Neural crest cell (in vitro differentiated cells): ENCODE measurements at regions not wholly inside any gene's neighbourhood (a gene's known extent, or its start where the extent isn't known, plus 50 kb on each side); places are given as distances from the start of the nearest gene placed in this dataset.
A peak's percentile ranks its signal among the peaks of the same experiment; 100 is the strongest.

ENCODE experiments used
- DNase-seq: peaks from one replicate; pipeline ENCODE4 v3.0.0; 2021; ENCODE audit warnings: low read depth, mixed read lengths, low spot score
- H3K27ac Mint-ChIP-seq: one replicate; pipeline ENCODE4 v1.8.0; 2021; ENCODE audit warnings: mild to moderate bottlenecking, mixed read lengths; ENCODE audit not compliant: unreplicated experiment
- H3K27me3 Mint-ChIP-seq: 2 replicates; pipeline ENCODE4 v1.8.0; 2021; ENCODE audit warnings: low read depth, mild to moderate bottlenecking, mixed read lengths
- H3K36me3 Mint-ChIP-seq: 2 replicates; pipeline ENCODE4 v1.8.0; 2021; ENCODE audit warnings: low read depth, mild to moderate bottlenecking, mixed read lengths
- H3K4me1 Mint-ChIP-seq: 2 replicates; pipeline ENCODE4 v1.8.0; 2021; ENCODE audit warnings: mixed read lengths
- H3K4me3 Mint-ChIP-seq: one replicate; pipeline ENCODE4 v1.8.0; 2021; ENCODE audit warnings: mild to moderate bottlenecking, mixed read lengths
- H3K9me3 Mint-ChIP-seq: 2 replicates; pipeline ENCODE4 v1.8.0; 2021; ENCODE audit warnings: mixed read lengths
- TF ChIP-seq, protein P1 (sequence below): fragments of 200-600 bp; sonication (generic); conservative IDR thresholded peaks from 2 replicates; pipeline ENCODE4 v1.5.0; 2021; ENCODE audit warnings: antibody characterized with exemption, mild to moderate bottlenecking

DNA sequence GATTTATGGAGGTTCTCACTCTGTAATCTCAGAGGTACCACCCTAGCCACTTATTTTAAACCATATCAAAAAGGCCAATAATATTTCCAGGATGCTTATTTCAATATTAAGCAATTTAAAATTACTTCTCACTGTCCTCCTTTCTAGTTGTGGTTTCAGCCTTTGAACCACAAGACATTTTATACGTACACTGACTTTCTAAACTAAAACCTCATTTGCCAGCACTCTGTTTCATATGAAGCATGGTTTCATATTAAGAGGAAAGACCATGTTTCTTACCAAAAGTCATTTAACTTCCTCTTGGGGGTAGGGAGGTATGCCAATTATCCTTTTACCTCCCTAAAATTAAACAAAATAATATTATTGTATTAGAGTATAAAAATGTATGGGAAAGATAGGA lies 399.8 kb downstream of the CDH7 start:
- Mint-ChIP-seq H3K9me3 (no peaks in the 10 kb centered on the region), H3K36me3 (no peaks in the 10 kb centered on the region), H3K27me3 (no peaks in the 10 kb centered on the region), H3K4me3 (no peak overlapping the region), H3K4me1 (no peaks in the 10 kb centered on the region), H3K27ac (no peak overlapping the region)
- TF ChIP-seq, protein P1, sequence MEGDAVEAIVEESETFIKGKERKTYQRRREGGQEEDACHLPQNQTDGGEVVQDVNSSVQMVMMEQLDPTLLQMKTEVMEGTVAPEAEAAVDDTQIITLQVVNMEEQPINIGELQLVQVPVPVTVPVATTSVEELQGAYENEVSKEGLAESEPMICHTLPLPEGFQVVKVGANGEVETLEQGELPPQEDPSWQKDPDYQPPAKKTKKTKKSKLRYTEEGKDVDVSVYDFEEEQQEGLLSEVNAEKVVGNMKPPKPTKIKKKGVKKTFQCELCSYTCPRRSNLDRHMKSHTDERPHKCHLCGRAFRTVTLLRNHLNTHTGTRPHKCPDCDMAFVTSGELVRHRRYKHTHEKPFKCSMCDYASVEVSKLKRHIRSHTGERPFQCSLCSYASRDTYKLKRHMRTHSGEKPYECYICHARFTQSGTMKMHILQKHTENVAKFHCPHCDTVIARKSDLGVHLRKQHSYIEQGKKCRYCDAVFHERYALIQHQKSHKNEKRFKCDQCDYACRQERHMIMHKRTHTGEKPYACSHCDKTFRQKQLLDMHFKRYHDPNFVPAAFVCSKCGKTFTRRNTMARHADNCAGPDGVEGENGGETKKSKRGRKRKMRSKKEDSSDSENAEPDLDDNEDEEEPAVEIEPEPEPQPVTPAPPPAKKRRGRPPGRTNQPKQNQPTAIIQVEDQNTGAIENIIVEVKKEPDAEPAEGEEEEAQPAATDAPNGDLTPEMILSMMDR, result no peak
- DNase-seq, result no peak

DNA sequence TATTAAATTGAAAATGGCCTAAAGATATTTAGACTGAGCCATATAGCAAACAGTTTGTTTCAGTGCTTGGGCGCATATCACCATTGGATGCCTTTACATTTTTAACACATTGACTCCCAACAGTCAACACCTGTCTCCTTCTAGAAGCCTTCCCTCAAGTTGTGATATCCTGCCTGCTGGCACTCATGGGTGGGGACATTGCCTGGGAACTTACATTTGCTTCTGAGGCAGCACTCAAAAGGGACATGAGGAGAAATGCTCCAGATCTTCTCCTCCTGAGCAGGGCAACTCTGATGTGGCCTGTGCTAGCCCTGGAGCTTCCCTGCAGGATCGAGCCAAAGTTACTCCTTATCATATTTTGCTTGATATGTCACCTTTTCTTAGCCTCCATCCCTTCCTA lies 392.2 kb downstream of the CDH7 start:
- Mint-ChIP-seq H3K36me3 (no peaks in the 10 kb centered on the region), H3K27ac (peak overlapping the region; percentile 58), H3K9me3 (peaks cover 2% of the 10 kb centered on the region), H3K4me1 (peaks cover 12% of the 10 kb centered on the region), H3K27me3 (no peaks in the 10 kb centered on the region), H3K4me3 (no peak overlapping the region)
- TF ChIP-seq, protein P1, result no peak
- DNase-seq, result no peak

DNA sequence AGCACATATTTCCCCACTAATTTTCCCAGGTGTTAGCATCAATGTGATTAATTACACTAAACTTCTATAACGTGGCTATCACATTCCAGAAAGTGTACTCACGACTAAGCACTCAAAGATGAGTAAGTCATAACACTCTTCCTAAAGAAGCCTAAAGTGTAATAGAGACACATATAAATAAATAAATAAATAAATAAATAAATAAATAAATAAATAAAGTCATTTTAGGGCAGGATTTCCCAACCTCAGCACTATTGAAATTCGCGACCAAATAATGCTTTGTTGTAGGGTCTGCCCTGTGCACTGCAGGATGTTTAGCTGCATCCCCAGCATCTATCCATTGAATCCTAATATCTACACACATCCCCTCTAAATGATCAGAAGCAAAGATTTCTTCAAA lies 390.9 kb downstream of the CDH7 start:
- H3K36me3 Mint-ChIP-seq, result no peaks in the 10 kb centered on the region
- TF ChIP-seq, protein P1, result no peak
- H3K9me3 Mint-ChIP-seq, result peaks cover 2% of the 10 kb centered on the region
- H3K4me1 Mint-ChIP-seq, result peaks cover 17% of the 10 kb centered on the region
- DNase-seq, result no peak
- no peaks in the 10 kb centered on the region for H3K27me3 Mint-ChIP-seq
- H3K27ac Mint-ChIP-seq, result no peak overlapping the region
- H3K4me3 Mint-ChIP-seq, result no peak overlapping the region

DNA sequence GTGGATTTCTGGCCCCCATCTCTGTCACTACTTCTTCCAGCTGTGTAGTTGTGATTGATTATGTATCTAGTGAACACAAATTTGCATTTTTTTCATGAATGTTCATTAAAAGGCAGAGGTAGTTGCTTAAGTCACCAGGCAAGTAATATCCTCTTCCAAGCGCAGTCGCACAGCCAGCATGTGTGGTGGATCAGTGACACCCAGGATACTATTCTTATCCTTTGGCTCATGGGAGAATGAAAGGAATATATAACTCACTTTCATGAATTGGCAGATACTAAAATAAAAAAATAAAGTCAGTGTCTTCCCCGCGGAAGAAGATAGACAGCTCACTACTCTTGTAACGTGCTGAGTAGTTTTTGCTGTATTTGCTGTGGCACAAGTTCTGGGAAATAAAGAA lies 387.8 kb downstream of the CDH7 start:
- H3K27me3 Mint-ChIP-seq, result no peaks in the 10 kb centered on the region
- no peak for DNase-seq
- TF ChIP-seq, protein P1, result no peak
- peaks cover 4% of the 10 kb centered on the region for H3K9me3 Mint-ChIP-seq
- peaks cover 5% of the 10 kb centered on the region for H3K36me3 Mint-ChIP-seq
- H3K4me3 Mint-ChIP-seq, result no peak overlapping the region
- H3K27ac Mint-ChIP-seq, result no peak overlapping the region
- H3K4me1 Mint-ChIP-seq, result peaks cover 31% of the 10 kb centered on the region

DNA sequence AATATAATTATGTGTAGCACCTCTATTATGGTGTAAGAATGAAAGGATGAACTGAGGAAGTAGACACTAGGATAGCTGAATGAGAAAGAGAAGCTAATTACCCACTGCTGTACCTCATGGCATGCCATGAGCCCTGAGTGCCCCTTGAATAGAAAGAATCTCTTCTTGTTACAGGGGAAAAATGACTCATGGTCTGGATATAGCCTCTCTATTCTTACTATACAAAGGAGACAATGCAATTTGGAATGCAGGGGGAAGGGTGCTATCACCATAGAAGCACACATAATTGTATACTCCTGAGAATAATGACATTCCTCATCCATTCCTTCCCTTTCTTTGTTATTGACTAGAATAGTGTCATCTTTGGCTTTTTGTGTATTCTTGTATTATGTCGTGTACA lies 385.2 kb downstream of the CDH7 start:
- DNase-seq, result no peak
- H3K9me3 Mint-ChIP-seq, result peaks cover 4% of the 10 kb centered on the region
- peak overlapping the region; percentile 86 for H3K27ac Mint-ChIP-seq

More for the DNA sequence above, 385.2 kb downstream of the CDH7 start:
- peaks cover 6% of the 10 kb centered on the region for H3K36me3 Mint-ChIP-seq
- TF ChIP-seq, protein P1, result no peak
- peaks cover 26% of the 10 kb centered on the region for H3K4me1 Mint-ChIP-seq
- no peak overlapping the region for H3K4me3 Mint-ChIP-seq
- H3K27me3 Mint-ChIP-seq, result no peaks in the 10 kb centered on the region
